ENCODE measurements at regions not wholly inside any gene's neighbourhood (a gene's known extent, or its start where the extent isn't known, plus 50 kb on each side); places are given as distances from the start of the nearest gene placed in this dataset.

- Histone ChIP-seq H3K9me3 (no peaks in the 10 kb centered on the region), H3K4me1 (ENCODE audit: control insufficient read depth in 1 of 2, insufficient read depth in 2 of 2, low read depth in 1 of 2, low read length in 1 of 2) (no peaks in the 10 kb centered on the region; a peak in 1 of 4 replicates), H3K36me3 (replicated peaks in 1 of 2; ENCODE audit: control insufficient read depth in 1 of 2, insufficient read depth in 2 of 2, low read length in 1 of 2) (no peaks in the 10 kb centered on the region), H3F3A (replicated peaks; ENCODE audit: insufficient read depth) (no peaks in the 10 kb centered on the region), H3K79me2 (ENCODE audit: insufficient read depth) (no peaks in the 10 kb centered on the region), H3K27ac (ENCODE audit: low read depth in 2 of 2, low read length in 1 of 2) (no peak overlapping the region), H3K9ac (no peak overlapping the region), H2AFZ (ENCODE audit: low read depth) (no peak overlapping the region), H3K4me3 (ENCODE audit: low read depth in 2 of 2, low read length in 1 of 2) (no peak overlapping the region), H4K20me1 (ENCODE audit: insufficient read depth) (no peaks in the 10 kb centered on the region), H3K27me3 (ENCODE audit: insufficient read depth) (no peaks in the 10 kb centered on the region), H3K4me2 (no peak overlapping the region), H3K9me2 (no peaks in the 10 kb centered on the region)
- 54% methylated on average over 2 of the region's 2 CpGs for WGBS (ENCODE audit: low lambda C conversion rate)
- DNase-seq = no peak
- ChIA-PET POLR2A (no interaction called here), CTCF (no interaction called here)
- TF ChIP-seq NFIC (IDR thresholded peaks at IDR 0.05; ENCODE audit: borderline replicate concordance) (no peak), FOXM1 (IDR thresholded peaks at IDR 0.05; ENCODE audit: low read depth) (no peak), ZBTB33 (IDR thresholded peaks at IDR 0.05; ENCODE audit: borderline replicate concordance, low read depth) (no peak), USF1 (IDR thresholded peaks at IDR 0.05; ENCODE audit: borderline replicate concordance, low read depth) (no peak), SIN3A (IDR thresholded peaks at IDR 0.05; ENCODE audit: borderline replicate concordance, low read depth, low read length) (no peak)
Observed at GRCh38 chr6:15108383-15108715, 137.5 kb upstream of the JARID2 start.

- no peak for DNase-seq
- CTCF ChIA-PET = no interaction called here
Observed at GRCh38 chr6:15109338-15110090, 136.4 kb upstream of the JARID2 start.

More at GRCh38 chr6:15109338-15110090, 136.4 kb upstream of the JARID2 start:
- Histone ChIP-seq H3K27me3 (ENCODE audit: insufficient read depth) (no peaks in the 10 kb centered on the region), H3K27ac (ENCODE audit: low read depth in 2 of 2, low read length in 1 of 2) (no peak overlapping the region), H3K79me2 (ENCODE audit: insufficient read depth) (no peaks in the 10 kb centered on the region), H3K9ac (no peak overlapping the region), H3K9me3 (no peaks in the 10 kb centered on the region), H3K36me3 (replicated peaks in 1 of 2; ENCODE audit: control insufficient read depth in 1 of 2, insufficient read depth in 2 of 2, low read length in 1 of 2) (no peaks in the 10 kb centered on the region), H2AFZ (ENCODE audit: low read depth) (no peak overlapping the region), H3K4me3 (ENCODE audit: low read depth in 2 of 2, low read length in 1 of 2) (no peak overlapping the region), H3K4me1 (ENCODE audit: control insufficient read depth in 1 of 2, insufficient read depth in 2 of 2, low read depth in 1 of 2, low read length in 1 of 2) (no peaks in the 10 kb centered on the region; a peak in 1 of 4 replicates), H3K4me2 (no peak overlapping the region), H3F3A (replicated peaks; ENCODE audit: insufficient read depth) (no peaks in the 10 kb centered on the region), H4K20me1 (ENCODE audit: insufficient read depth) (no peaks in the 10 kb centered on the region), H3K9me2 (no peaks in the 10 kb centered on the region)
- no peak for TF ChIP-seq GATA2 (CRISPR knock-in tag; IDR thresholded peaks at IDR 0.05)
- no peak for TF ChIP-seq TEAD4 (IDR thresholded peaks at IDR 0.05; ENCODE audit: borderline replicate concordance, insufficient read depth)
- no peak for TF ChIP-seq MXI1 (IDR thresholded peaks at IDR 0.05; ENCODE audit: low read depth, low read length)
- TF ChIP-seq NRF1 (IDR thresholded peaks at IDR 0.05; ENCODE audit: low read depth, low read length) = no peak
- no peak for TF ChIP-seq JUND (IDR thresholded peaks at IDR 0.05)
- TF ChIP-seq RXRA (IDR thresholded peaks at IDR 0.05; ENCODE audit: borderline replicate concordance, low read depth) = no peak
- TF ChIP-seq TCF12 (IDR thresholded peaks at IDR 0.05) = no peak
- TF ChIP-seq SIN3A (IDR thresholded peaks at IDR 0.05; ENCODE audit: borderline replicate concordance, low read depth, low read length) = no peak
- no peak for TF ChIP-seq CTCF (IDR thresholded peaks at IDR 0.05)
- no peak for TF ChIP-seq TAF1 (IDR thresholded peaks at IDR 0.05; ENCODE audit: borderline replicate concordance, low read depth, low read length)
- no peak for TF ChIP-seq IRF3 (IDR thresholded peaks at IDR 0.05; ENCODE audit: low read depth, low read length)
- TF ChIP-seq EZH2phosphoT487 (IDR thresholded peaks at IDR 0.05; ENCODE audit: borderline replicate concordance, low read depth) = no peak
- no peak for TF ChIP-seq RCOR1 (IDR thresholded peaks at IDR 0.05; ENCODE audit: low read length)
- TF ChIP-seq RFX5 (IDR thresholded peaks at IDR 0.05; ENCODE audit: low read length) = no peak
- TF ChIP-seq CHD2 (IDR thresholded peaks at IDR 0.05; ENCODE audit: low read length, partially characterized antibody) = no peak
- POLR2A ChIA-PET = no interaction called here
- WGBS (ENCODE audit: low lambda C conversion rate) = 77% methylated on average over 12 of the region's 12 CpGs

Measured in SK-N-SH (cell line).